Prostate gland (tissue), 2 donors: ENCODE measurements at regions not wholly inside any gene's neighbourhood (a gene's known extent, or its start where the extent isn't known, plus 50 kb on each side); places are given as distances from the start of the nearest gene placed in this dataset.

Experiments
- POLR2A ChIP-seq: fragments of 450-650 bp; IDR thresholded peaks from one replicate; pipeline ENCODE4 v1.6.1; 2016; ENCODE audit warnings: antibody characterized with exemption, mild to moderate bottlenecking
- TF ChIP-seq, protein P1 (sequence below), 4 experiments: fragments of 200-600 bp in 2 of 4; fragments of 450-650 bp in 2 of 4; sonication (generic) in 2 of 4; IDR thresholded peaks; 1 replicate in 3 of 4; 2 replicates in 1 of 4; pipeline ENCODE4 v1.5.1; 2016 to 2019; ENCODE audit warnings: antibody characterized with exemption in 4 of 4, mild to moderate bottlenecking in 2 of 4, moderate library complexity in 2 of 4

DNA sequence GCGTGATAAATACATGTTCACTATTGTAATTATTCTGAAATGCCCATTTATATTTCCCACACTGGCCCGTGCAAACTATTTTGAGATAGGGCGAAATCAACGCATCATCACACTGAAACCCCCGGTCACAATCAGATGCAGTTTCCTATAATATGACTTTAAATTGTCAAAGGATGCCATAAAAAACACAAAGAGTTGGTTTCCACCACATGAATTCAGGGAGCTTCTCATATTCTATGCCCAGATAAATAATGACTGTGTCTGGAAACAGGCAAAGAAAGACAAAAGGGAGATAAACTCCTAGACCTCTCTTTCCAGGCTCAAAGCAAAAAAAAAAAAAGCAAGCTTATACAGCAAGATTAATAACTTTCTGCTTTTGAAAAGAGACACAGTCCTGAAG, 375.8 kb upstream of the AKR1E2 start:
- no peak for TF ChIP-seq POLR2A
- TF ChIP-seq, protein P1, sequence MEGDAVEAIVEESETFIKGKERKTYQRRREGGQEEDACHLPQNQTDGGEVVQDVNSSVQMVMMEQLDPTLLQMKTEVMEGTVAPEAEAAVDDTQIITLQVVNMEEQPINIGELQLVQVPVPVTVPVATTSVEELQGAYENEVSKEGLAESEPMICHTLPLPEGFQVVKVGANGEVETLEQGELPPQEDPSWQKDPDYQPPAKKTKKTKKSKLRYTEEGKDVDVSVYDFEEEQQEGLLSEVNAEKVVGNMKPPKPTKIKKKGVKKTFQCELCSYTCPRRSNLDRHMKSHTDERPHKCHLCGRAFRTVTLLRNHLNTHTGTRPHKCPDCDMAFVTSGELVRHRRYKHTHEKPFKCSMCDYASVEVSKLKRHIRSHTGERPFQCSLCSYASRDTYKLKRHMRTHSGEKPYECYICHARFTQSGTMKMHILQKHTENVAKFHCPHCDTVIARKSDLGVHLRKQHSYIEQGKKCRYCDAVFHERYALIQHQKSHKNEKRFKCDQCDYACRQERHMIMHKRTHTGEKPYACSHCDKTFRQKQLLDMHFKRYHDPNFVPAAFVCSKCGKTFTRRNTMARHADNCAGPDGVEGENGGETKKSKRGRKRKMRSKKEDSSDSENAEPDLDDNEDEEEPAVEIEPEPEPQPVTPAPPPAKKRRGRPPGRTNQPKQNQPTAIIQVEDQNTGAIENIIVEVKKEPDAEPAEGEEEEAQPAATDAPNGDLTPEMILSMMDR (IDR thresholded peaks at IDR 0.05) = no peak
